NCI-H2081 treated with DMSO at 0.1 percent for 48 hours (cell line): ENCODE measurements at regions not wholly inside any gene's neighbourhood (a gene's known extent, or its start where the extent isn't known, plus 50 kb on each side); places are given as distances from the start of the nearest gene placed in this dataset.

Source experiments
- DNase-seq: peaks from one replicate; lab custom pipeline; 2025; lab: John Stamatoyannopoulos, UW

- no peak for DNase-seq
Observed at GRCh38 chr5:74226716-74227485, 413.6 kb downstream of the ENC1 start.

- no peak for DNase-seq
Observed at GRCh38 chr5:74225587-74225986, 414.9 kb downstream of the ENC1 start.

GRCh38 chr5:74224331-74224730 is 416.2 kb downstream of the ENC1 start:
- DNase-seq = no peak

GRCh38 chr5:74222806-74223205 is 417.7 kb downstream of the ENC1 start:
- DNase-seq = no peak

GRCh38 chr5:74221413-74221812 is 419.1 kb downstream of the ENC1 start:
- DNase-seq = no peak

- DNase-seq = no peak
Observed at GRCh38 chr5:74216012-74216411, 424.5 kb downstream of the ENC1 start.

- no peak for DNase-seq
Observed at GRCh38 chr5:74212336-74212735, 428.2 kb downstream of the ENC1 start.

GRCh38 chr5:74209571-74209970 is 431.0 kb downstream of the ENC1 start:
- no peak for DNase-seq

GRCh38 chr5:74206579-74207550 is 433.7 kb downstream of the ENC1 start:
- DNase-seq = peak; percentile 96

GRCh38 chr5:74205767-74206578 is 434.6 kb downstream of the ENC1 start:
- DNase-seq = no peak

GRCh38 chr5:74201334-74202081 is 439.0 kb downstream of the ENC1 start:
- no peak for DNase-seq

GRCh38 chr5:74200560-74200959 is 440.0 kb downstream of the ENC1 start:
- peak; percentile 16 for DNase-seq

GRCh38 chr5:74199436-74200210 is 440.9 kb downstream of the ENC1 start:
- DNase-seq = no peak

- DNase-seq = no peak
Observed at GRCh38 chr5:74199005-74199404, 441.5 kb downstream of the ENC1 start.

GRCh38 chr5:74198156-74198555 is 442.4 kb downstream of the ENC1 start:
- no peak for DNase-seq

- DNase-seq = no peak
Observed at GRCh38 chr5:74196233-74196632, 444.3 kb downstream of the ENC1 start.

- no peak for DNase-seq
Observed at GRCh38 chr5:74194196-74194595, 446.3 kb downstream of the ENC1 start.

GRCh38 chr5:74192606-74193299 is 447.8 kb downstream of the ENC1 start:
- no peak for DNase-seq

GRCh38 chr5:74188351-74189105 is 452.0 kb downstream of the ENC1 start:
- DNase-seq = no peak
